IMR-90 (cell line): ENCODE measurements at regions not wholly inside any gene's neighbourhood (a gene's known extent, or its start where the extent isn't known, plus 50 kb on each side); places are given as distances from the start of the nearest gene placed in this dataset.

Source experiments
- ATAC-seq: fragments of 200-7000 bp; cut with Tn5 transposase; 2 replicates; pipeline ENCODE4 v1.9.1; 2020; ENCODE audit warnings: low read depth, mild to moderate bottlenecking, moderate library complexity
- BruUV-seq: library from RNA; stranded (reverse); fragments of 400-500 nt; replicated peaks from 2 replicates; lab custom pipeline; 2021; lab: Mats Ljungman, UMichigan
- CTCF ChIA-PET: fragments of 300-600 bp; formaldehyde crosslinking; extraction: SDS; loops from one replicate; lab custom pipeline; 2021; ENCODE audit warnings: antibody characterized with exemption; lab: Yijun Ruan, JAX
- POLR2A ChIA-PET: fragments of 300-600 bp; sonication (Branson Sonifier 250); formaldehyde crosslinking; loops from one replicate; lab custom pipeline; 2022; ENCODE audit warnings: antibody characterized with exemption; ENCODE audit not compliant: unreplicated experiment; lab: Charles Lee
- DNase-seq: peaks from one replicate; pipeline ENCODE4 v3.0.0; 2013
- H2AFZ ChIP-seq: replicated peaks from 2 replicates; pipeline ENCODE3; 2013; ENCODE audit warnings: low read length, mild to moderate bottlenecking; ENCODE audit not compliant: poor library complexity
- H2AK5ac ChIP-seq: 2 replicates; pipeline ENCODE4 v1.6.1; 2013; ENCODE audit warnings: low read depth, low read length, inconsistent platforms
- H2AK9ac ChIP-seq: replicated peaks from 2 replicates; pipeline ENCODE3; 2013; ENCODE audit warnings: mild to moderate bottlenecking, low read depth, low read length, moderate library complexity; ENCODE audit not compliant: poor library complexity
- H2BK120ac ChIP-seq: 2 replicates; pipeline ENCODE4 v1.6.1; 2013; ENCODE audit warnings: low read depth, low read length, inconsistent platforms
- H2BK15ac ChIP-seq: 3 replicates; pipeline ENCODE4 v1.6.1; 2013; ENCODE audit warnings: low read depth, low read length, inconsistent platforms
- H2BK20ac ChIP-seq: 2 replicates; pipeline ENCODE4 v1.6.1; 2013; ENCODE audit warnings: low read depth, mild to moderate bottlenecking, inconsistent platforms, low read length, moderate library complexity
- H2BK5ac ChIP-seq: 2 replicates; pipeline ENCODE4 v1.6.1; 2013; ENCODE audit warnings: mild to moderate bottlenecking, low read depth, low read length, inconsistent platforms; ENCODE audit not compliant: poor library complexity, severe bottlenecking
- H3K14ac ChIP-seq: replicated peaks from 2 replicates; pipeline ENCODE4 v1.6.1; 2013; ENCODE audit warnings: low read depth, low read length, inconsistent platforms
- H3K18ac ChIP-seq: 2 replicates; pipeline ENCODE4 v1.6.1; 2013; ENCODE audit warnings: low read depth, low read length, control low read depth
- H3K23ac ChIP-seq: 2 replicates; pipeline ENCODE4 v1.6.1; 2013; ENCODE audit warnings: low read depth, low read length, inconsistent platforms
- H3K27ac ChIP-seq: 2 replicates; pipeline ENCODE4 v1.5.1; 2013; ENCODE audit warnings: mild to moderate bottlenecking, control low read depth, low read length; ENCODE audit not compliant: insufficient read depth
- H3K27me3 ChIP-seq: 2 replicates; pipeline ENCODE4 v1.6.1; 2013; ENCODE audit warnings: low read length; ENCODE audit not compliant: control insufficient read depth, insufficient read depth
- H3K36me3 ChIP-seq: 2 replicates; pipeline ENCODE4 v1.6.1; 2013; ENCODE audit warnings: low read length, mixed read lengths; ENCODE audit not compliant: control insufficient read depth, insufficient read depth
- H3K4ac ChIP-seq: 2 replicates; pipeline ENCODE4 v1.6.1; 2013; ENCODE audit warnings: low read depth, low read length, inconsistent platforms
- H3K4me1 ChIP-seq: 2 replicates; pipeline ENCODE4 v1.6.1; 2013; ENCODE audit warnings: low read length, mixed read lengths; ENCODE audit not compliant: control insufficient read depth, insufficient read depth
- H3K4me2 ChIP-seq: 2 replicates; pipeline ENCODE4 v1.6.1; 2013; ENCODE audit warnings: low read depth, mild to moderate bottlenecking, control low read depth, low read length, moderate library complexity
- H3K4me3 ChIP-seq: 2 replicates; pipeline ENCODE4 v1.5.1; 2013; ENCODE audit warnings: low read depth, mild to moderate bottlenecking, control low read depth, low read length, moderate library complexity; ENCODE audit not compliant: insufficient read depth
- H3K56ac ChIP-seq: 2 replicates; pipeline ENCODE4 v1.6.1; 2013; ENCODE audit warnings: low read length, inconsistent platforms; ENCODE audit not compliant: insufficient read depth; ENCODE audit errors: extremely low read depth
- H3K79me1 ChIP-seq, 2 experiments: 2 replicates each; pipeline ENCODE4 v1.6.1; 2013; ENCODE audit warnings: low read length in 2 of 2, inconsistent platforms in 1 of 2, low read depth in 1 of 2
- H3K9ac ChIP-seq: 2 replicates; pipeline ENCODE4 v1.6.1; 2013; ENCODE audit warnings: low read depth, low read length, control low read depth
- H3K9me1 ChIP-seq: 2 replicates; pipeline ENCODE4 v1.6.1; 2013; ENCODE audit warnings: low read length, inconsistent platforms; ENCODE audit not compliant: insufficient read depth
- H3K9me3 ChIP-seq: 2 replicates; pipeline ENCODE4 v1.6.1; 2013; ENCODE audit warnings: low read length; ENCODE audit not compliant: control insufficient read depth, insufficient read depth
- H4K20me1 ChIP-seq: 2 replicates; pipeline ENCODE4 v1.6.1; 2013; ENCODE audit warnings: low read length, inconsistent platforms; ENCODE audit not compliant: insufficient read depth
- H4K5ac ChIP-seq: 2 replicates; pipeline ENCODE4 v1.6.1; 2013; ENCODE audit warnings: mild to moderate bottlenecking, low read depth, low read length, control low read depth
- H4K8ac ChIP-seq, 2 experiments: 2 replicates each; pipeline ENCODE4 v1.6.1; 2013; ENCODE audit warnings: low read depth in 2 of 2, low read length in 2 of 2, control low read depth in 1 of 2, inconsistent platforms in 1 of 2
- H4K91ac ChIP-seq: 2 replicates; pipeline ENCODE4 v1.6.1; 2013; ENCODE audit warnings: low read depth, low read length, inconsistent platforms; ENCODE audit not compliant: insufficient read depth
- BHLHE40 ChIP-seq: fragments of 150-350 bp; IDR thresholded peaks from 2 replicates; pipeline ENCODE4 v1.6.1; 2016; ENCODE audit warnings: mild to moderate bottlenecking, low read depth, low read length
- CEBPB ChIP-seq: IDR thresholded peaks from 2 replicates; pipeline ENCODE4 v1.6.1; 2012; ENCODE audit warnings: low read depth, low read length, improper control_type of control experiment
- CHD1 ChIP-seq: IDR thresholded peaks from 2 replicates; pipeline ENCODE4 v1.6.1; 2012; ENCODE audit warnings: low read depth, low read length, improper control_type of control experiment
- FOS ChIP-seq: fragments of 150-350 bp; IDR thresholded peaks from 2 replicates; pipeline ENCODE4 v1.6.1; 2016; ENCODE audit warnings: low read depth, low read length
- MAFK ChIP-seq: IDR thresholded peaks from 2 replicates; pipeline ENCODE4 v1.6.1; 2012; ENCODE audit warnings: low read depth, low read length, improper control_type of control experiment
- MXI1 ChIP-seq: IDR thresholded peaks from 2 replicates; pipeline ENCODE4 v1.6.1; 2012; ENCODE audit warnings: low read depth, mild to moderate bottlenecking, low read length, moderate library complexity, borderline replicate concordance
- NFE2L2 ChIP-seq: fragments of 150-350 bp; IDR thresholded peaks from 2 replicates; pipeline ENCODE4 v1.6.1; 2016; ENCODE audit warnings: low read depth, mild to moderate bottlenecking, low read length
- POLR2A ChIP-seq: IDR thresholded peaks from 2 replicates; pipeline ENCODE4 v1.6.1; 2012; ENCODE audit warnings: mild to moderate bottlenecking, low read depth, low read length
- RAD21 ChIP-seq: IDR thresholded peaks from 2 replicates; pipeline ENCODE4 v1.6.1; 2012; ENCODE audit warnings: low read length, improper control_type of control experiment
- RCOR1 ChIP-seq: IDR thresholded peaks from 2 replicates; pipeline ENCODE4 v1.6.1; 2012; ENCODE audit warnings: mild to moderate bottlenecking, low read length, improper control_type of control experiment; ENCODE audit not compliant: insufficient replicate concordance
- RFX5 ChIP-seq: IDR thresholded peaks from 2 replicates; pipeline ENCODE4 v1.8.0; 2012; ENCODE audit warnings: low read depth, mild to moderate bottlenecking, low read length, moderate library complexity
- dilution Hi-C: fragments of 300-500 bp; cut with HindIII; formaldehyde crosslinking; loops from one replicate; pipeline ENCODE4 v1.14.3; 2018; ENCODE audit warnings: low sequenced_read_pairs; ENCODE audit not compliant: unreplicated experiment
- in situ Hi-C: fragments of 300-500 bp; cut with MboI; formaldehyde crosslinking; loops from 3 replicates; pipeline ENCODE4 v1.14.3; 2019; ENCODE audit warnings: low sequenced_read_pairs, inconsistent platforms, mixed read lengths
- intact Hi-C: fragments of 100-400 bp; cut with micrococcal nuclease; formaldehyde crosslinking; loops from 2 replicates; pipeline ENCODE4 v1.10.0; 2022
- TF ChIP-seq, protein P1 (sequence below): fragments of 150-350 bp; IDR thresholded peaks from 2 replicates; pipeline ENCODE4 v1.6.1; 2016; ENCODE audit warnings: low read depth, mild to moderate bottlenecking, low read length, moderate library complexity, borderline replicate concordance
- TF ChIP-seq, protein P2 (sequence below): conservative IDR thresholded peaks from 2 replicates; pipeline ENCODE4 v1.5.1; 2012; ENCODE audit warnings: mild to moderate bottlenecking, low read depth, low read length, improper control_type of control experiment
- TF ChIP-seq, protein P3 (sequence below): fragments of 150-350 bp; IDR thresholded peaks from 2 replicates; pipeline ENCODE4 v1.6.1; 2017; ENCODE audit warnings: mild to moderate bottlenecking, antibody characterized with exemption, low read length, low read depth

DNA sequence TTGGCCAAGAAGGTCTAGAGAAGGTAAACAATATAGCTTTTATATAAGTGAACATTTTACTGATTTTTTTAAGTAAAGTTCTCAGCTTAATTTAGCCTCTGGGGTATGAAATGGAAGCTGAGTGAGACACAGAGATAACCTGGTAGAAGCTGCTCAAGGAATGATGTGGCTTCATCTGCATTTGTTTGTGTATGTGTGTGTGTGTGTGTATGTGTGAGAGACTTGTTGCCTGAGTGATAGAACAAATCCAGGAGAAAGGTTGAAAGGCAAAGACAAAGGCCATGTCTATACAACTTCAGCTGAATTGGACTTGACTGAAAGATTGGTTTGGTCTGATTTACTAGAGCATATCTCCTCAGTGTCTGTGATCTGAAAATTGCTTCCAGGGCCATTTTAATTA lies 63.6 kb downstream of the PCDH7 start:
- Histone ChIP-seq H3K18ac (no peak overlapping the region), H3K9ac (no peak overlapping the region), H3K9me1 (no peaks in the 10 kb centered on the region), H3K4me2 (no peak overlapping the region), H3K56ac (no peak overlapping the region), H4K91ac (no peak overlapping the region), H2AFZ (no peak overlapping the region), H4K20me1 (no peaks in the 10 kb centered on the region), H2BK5ac (no peak overlapping the region), H2BK15ac (no peak overlapping the region), H4K5ac (no peak overlapping the region), H2AK9ac (no peak overlapping the region), H3K79me1 (no peaks in the 10 kb centered on the region; a peak in 1 of 4 replicates), H3K4me3 (no peak overlapping the region), H2BK20ac (no peak overlapping the region), H2AK5ac (no peak overlapping the region), H4K8ac (no peak overlapping the region), H3K14ac (no peak overlapping the region), H3K27ac (no peak overlapping the region), H3K4me1 (no peaks in the 10 kb centered on the region), H3K27me3 (no peaks in the 10 kb centered on the region), H2BK120ac (no peak overlapping the region), H3K23ac (no peak overlapping the region), H3K36me3 (no peaks in the 10 kb centered on the region), H3K9me3 (no peaks in the 10 kb centered on the region), H3K4ac (no peak overlapping the region)
- intact Hi-C loops (no loop called here), in situ Hi-C loops (no loop called here), dilution Hi-C loops (no loop called here)
- ATAC-seq (no peak), DNase-seq (peak; percentile 14)
- ChIA-PET CTCF (no interaction called here), POLR2A (no interaction called here)
- no TSS peak for BruUV-seq
- TF ChIP-seq FOS (no peak), CEBPB (no peak), MXI1 (no peak), RFX5 (no peak), NFE2L2 (no peak), MAFK (no peak), POLR2A (no peak), RAD21 (no peak), CHD1 (no peak), BHLHE40 (no peak), RCOR1 (no peak)
- TF ChIP-seq, protein P1, sequence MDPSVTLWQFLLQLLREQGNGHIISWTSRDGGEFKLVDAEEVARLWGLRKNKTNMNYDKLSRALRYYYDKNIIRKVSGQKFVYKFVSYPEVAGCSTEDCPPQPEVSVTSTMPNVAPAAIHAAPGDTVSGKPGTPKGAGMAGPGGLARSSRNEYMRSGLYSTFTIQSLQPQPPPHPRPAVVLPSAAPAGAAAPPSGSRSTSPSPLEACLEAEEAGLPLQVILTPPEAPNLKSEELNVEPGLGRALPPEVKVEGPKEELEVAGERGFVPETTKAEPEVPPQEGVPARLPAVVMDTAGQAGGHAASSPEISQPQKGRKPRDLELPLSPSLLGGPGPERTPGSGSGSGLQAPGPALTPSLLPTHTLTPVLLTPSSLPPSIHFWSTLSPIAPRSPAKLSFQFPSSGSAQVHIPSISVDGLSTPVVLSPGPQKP: no peak
- TF ChIP-seq, protein P2, sequence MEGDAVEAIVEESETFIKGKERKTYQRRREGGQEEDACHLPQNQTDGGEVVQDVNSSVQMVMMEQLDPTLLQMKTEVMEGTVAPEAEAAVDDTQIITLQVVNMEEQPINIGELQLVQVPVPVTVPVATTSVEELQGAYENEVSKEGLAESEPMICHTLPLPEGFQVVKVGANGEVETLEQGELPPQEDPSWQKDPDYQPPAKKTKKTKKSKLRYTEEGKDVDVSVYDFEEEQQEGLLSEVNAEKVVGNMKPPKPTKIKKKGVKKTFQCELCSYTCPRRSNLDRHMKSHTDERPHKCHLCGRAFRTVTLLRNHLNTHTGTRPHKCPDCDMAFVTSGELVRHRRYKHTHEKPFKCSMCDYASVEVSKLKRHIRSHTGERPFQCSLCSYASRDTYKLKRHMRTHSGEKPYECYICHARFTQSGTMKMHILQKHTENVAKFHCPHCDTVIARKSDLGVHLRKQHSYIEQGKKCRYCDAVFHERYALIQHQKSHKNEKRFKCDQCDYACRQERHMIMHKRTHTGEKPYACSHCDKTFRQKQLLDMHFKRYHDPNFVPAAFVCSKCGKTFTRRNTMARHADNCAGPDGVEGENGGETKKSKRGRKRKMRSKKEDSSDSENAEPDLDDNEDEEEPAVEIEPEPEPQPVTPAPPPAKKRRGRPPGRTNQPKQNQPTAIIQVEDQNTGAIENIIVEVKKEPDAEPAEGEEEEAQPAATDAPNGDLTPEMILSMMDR: no peak
- TF ChIP-seq, protein P3, sequence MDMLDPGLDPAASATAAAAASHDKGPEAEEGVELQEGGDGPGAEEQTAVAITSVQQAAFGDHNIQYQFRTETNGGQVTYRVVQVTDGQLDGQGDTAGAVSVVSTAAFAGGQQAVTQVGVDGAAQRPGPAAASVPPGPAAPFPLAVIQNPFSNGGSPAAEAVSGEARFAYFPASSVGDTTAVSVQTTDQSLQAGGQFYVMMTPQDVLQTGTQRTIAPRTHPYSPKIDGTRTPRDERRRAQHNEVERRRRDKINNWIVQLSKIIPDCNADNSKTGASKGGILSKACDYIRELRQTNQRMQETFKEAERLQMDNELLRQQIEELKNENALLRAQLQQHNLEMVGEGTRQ: no peak
